Amniotic epithelial cell (primary cell): ENCODE measurements at regions not wholly inside any gene's neighbourhood (a gene's known extent, or its start where the extent isn't known, plus 50 kb on each side); places are given as distances from the start of the nearest gene placed in this dataset.

Experiments
- DNase-seq: peaks from one replicate; pipeline ENCODE4 v3.0.0-alpha.2; 2010; ENCODE audit warnings: low read depth

GRCh38 chr7:22962775-22963350 is 51.1 kb downstream of the HYCC1 start:
- DNase-seq: no peak

GRCh38 chr7:22958742-22959141 is 55.2 kb downstream of the HYCC1 start:
- DNase-seq: no peak

- DNase-seq: no peak
Measured at GRCh38 chr7:22954251-22954650, 59.7 kb downstream of the HYCC1 start.

- DNase-seq: no peak
Measured at GRCh38 chr7:22952306-22953015, 61.5 kb downstream of the HYCC1 start.

GRCh38 chr7:22949944-22950343 is 64.0 kb downstream of the HYCC1 start:
- no peak for DNase-seq

- no peak for DNase-seq
Measured at GRCh38 chr7:22949221-22949620, 64.7 kb downstream of the HYCC1 start.

GRCh38 chr7:22948770-22949169 is 65.2 kb downstream of the HYCC1 start:
- DNase-seq: no peak

GRCh38 chr7:22945584-22945983 is 68.3 kb downstream of the HYCC1 start:
- no peak for DNase-seq

- DNase-seq: peak; percentile 65
Measured at GRCh38 chr7:22944510-22944909, 69.4 kb downstream of the HYCC1 start.

GRCh38 chr7:22944022-22944421 is 69.9 kb downstream of the HYCC1 start:
- peak; percentile 84 for DNase-seq

- no peak for DNase-seq
Measured at GRCh38 chr7:22942191-22942590, 71.7 kb downstream of the HYCC1 start.

GRCh38 chr7:22939842-22940241 is 74.1 kb downstream of the HYCC1 start:
- no peak for DNase-seq

GRCh38 chr7:22937946-22938345 is 76.0 kb downstream of the HYCC1 start:
- no peak for DNase-seq

- DNase-seq: no peak
Measured at GRCh38 chr7:22936246-22936645, 77.7 kb downstream of the HYCC1 start.

- peak; percentile 4 for DNase-seq
Measured at GRCh38 chr7:22935269-22935668, 78.7 kb downstream of the HYCC1 start.

GRCh38 chr7:22934473-22935065 is 79.4 kb downstream of the HYCC1 start:
- peak; percentile 86 for DNase-seq

- DNase-seq: peak; percentile 74
Measured at GRCh38 chr7:22934023-22934422, 79.9 kb downstream of the HYCC1 start.

- DNase-seq: peak; percentile 35
Measured at GRCh38 chr7:22932896-22933295, 81.0 kb downstream of the HYCC1 start.

GRCh38 chr7:22931011-22931410 is 82.9 kb downstream of the HYCC1 start:
- DNase-seq: no peak

GRCh38 chr7:22922307-22922706 is 91.6 kb downstream of the HYCC1 start:
- no peak for DNase-seq

GRCh38 chr7:22921386-22922086 is 92.4 kb downstream of the HYCC1 start:
- no peak for DNase-seq

- no peak for DNase-seq
Measured at GRCh38 chr7:22920672-22921071, 93.3 kb downstream of the HYCC1 start.

- no peak for DNase-seq
Measured at GRCh38 chr7:22913158-22913557, 90.5 kb upstream of the TOMM7 start.
